Fibroblast of the aortic adventitia (primary cell): ENCODE measurements at regions not wholly inside any gene's neighbourhood (a gene's known extent, or its start where the extent isn't known, plus 50 kb on each side); places are given as distances from the start of the nearest gene placed in this dataset.

Experiments
- DNase-seq: peaks from one replicate; pipeline ENCODE4 v3.0.0-alpha.2; 2010; ENCODE audit warnings: low read depth
- H3K4me3 ChIP-seq: 2 replicates; pipeline ENCODE4 v1.5.1; 2011; ENCODE audit warnings: low read depth, mild to moderate bottlenecking, control low read depth, low read length, moderate library complexity
- TF ChIP-seq, protein P1 (sequence below): IDR thresholded peaks from 2 replicates; pipeline ENCODE4 v1.5.1; 2011; ENCODE audit warnings: mild to moderate bottlenecking, low read length, control low read depth, inconsistent platforms; ENCODE audit not compliant: insufficient read depth

DNA sequence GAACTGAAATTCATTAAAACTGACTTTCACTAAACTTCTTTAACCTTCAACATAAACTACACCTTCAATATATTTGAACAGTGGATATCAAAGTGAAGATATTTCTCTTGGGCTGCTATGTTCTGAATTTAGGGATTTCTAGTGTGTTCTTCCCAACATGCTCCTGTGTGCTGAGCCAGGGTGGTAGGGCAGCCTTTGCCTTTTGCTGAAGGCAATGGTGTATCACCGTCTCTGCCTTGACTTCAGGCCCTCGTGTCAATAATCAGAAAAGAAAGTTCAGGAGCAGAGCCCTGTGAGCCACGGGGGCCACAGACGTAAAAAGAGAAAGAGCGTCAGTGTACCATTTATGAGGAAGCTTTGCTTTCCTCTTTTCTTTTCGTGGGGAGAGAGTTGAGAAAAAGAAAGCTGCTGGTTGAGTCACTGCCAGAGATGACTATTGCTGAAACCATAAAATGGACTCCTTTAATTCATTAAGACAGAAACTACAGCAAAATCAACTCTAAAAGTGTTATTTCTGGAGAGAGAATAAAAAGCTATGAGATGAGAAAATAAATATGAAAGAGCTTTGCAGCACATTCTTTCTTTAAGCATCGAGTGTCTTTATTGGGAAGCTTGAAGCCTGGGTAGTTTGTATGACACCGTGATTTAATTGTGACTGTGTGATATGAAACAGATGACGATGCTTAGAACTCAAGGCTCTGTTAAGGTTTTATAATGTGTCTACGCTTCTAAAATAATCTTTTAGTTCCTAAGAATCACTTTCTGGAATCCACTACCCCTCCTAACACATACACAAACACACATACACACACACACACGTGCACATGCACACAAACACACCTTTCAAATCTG lies 271.8 kb upstream of the MTNR1B start:
- TF ChIP-seq, protein P1, sequence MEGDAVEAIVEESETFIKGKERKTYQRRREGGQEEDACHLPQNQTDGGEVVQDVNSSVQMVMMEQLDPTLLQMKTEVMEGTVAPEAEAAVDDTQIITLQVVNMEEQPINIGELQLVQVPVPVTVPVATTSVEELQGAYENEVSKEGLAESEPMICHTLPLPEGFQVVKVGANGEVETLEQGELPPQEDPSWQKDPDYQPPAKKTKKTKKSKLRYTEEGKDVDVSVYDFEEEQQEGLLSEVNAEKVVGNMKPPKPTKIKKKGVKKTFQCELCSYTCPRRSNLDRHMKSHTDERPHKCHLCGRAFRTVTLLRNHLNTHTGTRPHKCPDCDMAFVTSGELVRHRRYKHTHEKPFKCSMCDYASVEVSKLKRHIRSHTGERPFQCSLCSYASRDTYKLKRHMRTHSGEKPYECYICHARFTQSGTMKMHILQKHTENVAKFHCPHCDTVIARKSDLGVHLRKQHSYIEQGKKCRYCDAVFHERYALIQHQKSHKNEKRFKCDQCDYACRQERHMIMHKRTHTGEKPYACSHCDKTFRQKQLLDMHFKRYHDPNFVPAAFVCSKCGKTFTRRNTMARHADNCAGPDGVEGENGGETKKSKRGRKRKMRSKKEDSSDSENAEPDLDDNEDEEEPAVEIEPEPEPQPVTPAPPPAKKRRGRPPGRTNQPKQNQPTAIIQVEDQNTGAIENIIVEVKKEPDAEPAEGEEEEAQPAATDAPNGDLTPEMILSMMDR: no peak
- peak; percentile 9 for DNase-seq
- H3K4me3 ChIP-seq: no peak overlapping the region

DNA sequence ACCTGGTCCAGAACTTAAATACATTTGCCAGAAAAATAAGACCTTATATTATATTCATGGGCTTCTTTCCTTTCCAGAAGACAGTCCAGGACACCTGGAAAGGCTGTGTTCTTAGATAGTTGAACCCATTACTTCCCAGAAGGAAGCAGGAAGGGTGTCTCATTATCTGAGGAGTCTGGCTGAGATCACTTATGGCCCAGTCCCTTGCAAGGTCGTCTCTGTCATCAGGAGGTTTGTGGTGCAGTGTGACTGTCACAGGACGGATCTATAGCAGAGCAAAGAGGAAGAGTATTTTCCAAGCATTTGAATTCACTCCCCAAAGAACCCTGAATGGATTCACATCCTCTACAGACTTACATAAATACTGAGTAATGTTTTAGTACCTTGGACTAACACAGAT lies 270.7 kb upstream of the MTNR1B start:
- TF ChIP-seq, protein P1: no peak
- DNase-seq: no peak
- no peak overlapping the region for H3K4me3 ChIP-seq

DNA sequence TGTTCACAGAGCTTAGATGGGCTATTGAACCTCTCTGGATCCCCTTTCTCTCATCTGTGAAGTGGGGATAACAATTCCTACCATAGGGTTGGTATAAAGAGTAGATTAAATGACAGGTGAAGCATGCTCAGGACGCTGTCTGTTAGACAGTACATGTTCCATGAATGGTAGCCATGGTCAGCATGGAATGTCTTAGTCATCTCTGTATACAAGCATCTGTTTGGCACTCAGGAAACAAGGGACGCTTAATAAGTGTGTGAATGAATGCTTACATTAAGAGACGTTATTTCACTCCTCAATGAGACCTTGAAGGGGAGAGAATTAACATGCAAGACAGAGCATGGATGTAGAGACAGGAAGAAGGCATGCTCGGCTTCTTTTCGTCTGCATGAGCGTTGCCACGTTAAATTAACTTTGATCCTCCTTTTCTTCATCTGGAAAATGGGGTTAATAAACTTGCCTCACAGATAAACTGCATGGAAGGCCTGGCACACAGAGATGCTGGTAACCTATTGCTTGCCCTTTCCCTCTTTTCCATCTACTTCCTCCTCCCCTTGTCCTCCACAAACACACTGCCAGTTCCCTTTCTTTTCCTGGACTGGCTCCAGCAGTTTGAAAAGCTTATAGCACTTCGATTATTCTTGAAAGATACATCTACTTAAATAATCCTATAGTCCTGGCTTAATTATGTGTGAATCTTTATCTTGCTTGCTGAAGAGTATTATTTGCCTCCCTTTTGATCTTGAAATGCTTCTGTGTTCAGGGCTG lies 267.2 kb upstream of the MTNR1B start:
- no peak for DNase-seq
- TF ChIP-seq, protein P1: no peak
- no peak overlapping the region for H3K4me3 ChIP-seq

DNA sequence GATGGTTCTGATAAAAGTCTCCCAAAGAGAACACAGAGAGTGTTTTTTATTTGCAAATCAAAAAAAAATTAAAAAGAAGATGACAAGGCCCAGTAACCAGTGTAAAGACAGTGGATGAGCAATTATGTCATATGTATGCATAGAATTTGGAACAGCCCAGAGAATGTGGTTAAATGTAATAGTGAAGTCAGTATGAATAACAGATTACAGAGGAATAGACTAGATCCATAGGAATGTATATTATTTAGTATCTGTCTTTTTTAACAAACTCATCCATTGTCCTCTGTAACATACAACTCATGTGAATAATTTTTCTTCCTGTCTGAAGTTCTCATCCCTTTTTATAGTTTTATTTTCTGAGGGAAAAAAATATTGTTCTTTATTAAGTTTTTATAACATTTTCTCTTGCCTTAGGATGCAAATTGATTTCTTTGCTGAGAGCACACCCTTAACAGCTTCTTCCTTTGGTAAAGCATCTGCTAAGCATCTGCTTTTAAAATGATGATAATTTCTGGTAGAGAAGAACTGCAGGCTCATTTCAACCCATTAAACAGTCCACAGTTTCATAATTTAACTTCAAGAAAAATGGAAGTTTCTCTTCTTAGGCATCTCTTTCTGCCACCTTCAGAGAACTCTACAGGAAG lies 266.5 kb upstream of the MTNR1B start:
- DNase-seq: peak; percentile 28

DNA sequence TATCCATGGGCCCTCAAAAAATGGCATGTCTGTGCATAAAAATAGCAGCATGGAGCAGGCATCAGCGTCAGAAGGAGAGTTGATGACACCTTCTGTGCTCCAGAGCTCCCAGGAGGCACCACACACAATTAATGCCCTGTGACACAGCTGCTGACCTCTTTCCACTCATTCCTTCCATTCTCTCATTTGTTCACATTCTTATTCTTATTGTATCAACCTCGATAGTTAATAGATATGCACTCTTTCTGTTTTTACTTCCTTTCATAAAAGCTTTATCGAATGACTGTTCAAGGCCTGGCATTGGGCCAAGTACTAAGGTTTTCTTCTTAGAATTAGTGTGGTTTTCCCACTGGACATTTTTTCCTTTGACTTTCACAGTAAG lies 266.0 kb upstream of the MTNR1B start:
- no peak overlapping the region for H3K4me3 ChIP-seq

More for the DNA sequence above, 266.5 kb upstream of the MTNR1B start:
- H3K4me3 ChIP-seq: no peak overlapping the region
- TF ChIP-seq, protein P1: no peak

DNA sequence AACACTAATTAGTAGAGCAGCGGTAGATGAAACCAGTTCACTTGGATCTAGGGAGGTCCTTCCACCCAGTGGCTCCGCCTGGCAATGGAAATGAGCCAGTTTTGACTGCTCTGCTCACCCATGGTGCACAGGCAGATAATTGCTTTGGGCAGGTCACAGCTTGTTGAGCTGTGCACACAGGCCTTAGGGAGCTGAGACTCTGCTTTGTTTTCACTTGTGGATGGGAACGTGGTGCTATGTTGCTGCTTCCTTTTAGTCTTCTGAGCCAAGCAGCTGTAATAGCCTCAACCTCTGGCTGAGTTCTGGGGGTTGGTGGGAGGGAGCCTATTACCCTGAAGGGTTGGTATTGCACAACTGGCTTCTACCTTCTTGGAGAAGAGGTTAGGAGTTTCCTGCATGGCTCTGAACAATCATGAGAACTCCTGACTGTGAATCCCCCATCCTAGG lies 262.3 kb upstream of the MTNR1B start:
- no peak overlapping the region for H3K4me3 ChIP-seq
- DNase-seq: peak; percentile 25
- TF ChIP-seq, protein P1: no peak

More for the DNA sequence above, 266.0 kb upstream of the MTNR1B start:
- peak; percentile 42 for DNase-seq
- TF ChIP-seq, protein P1: no peak
